T-helper 1 cell treated with Interleukin-12 subunit alpha and Interleukin-12 subunit beta and Interleukin-4 antibody, amounts not matched to agents 30 μg/mL and 1 μg/mL, for 36 hours (primary cell): ENCODE measurements at regions not wholly inside any gene's neighbourhood (a gene's known extent, or its start where the extent isn't known, plus 50 kb on each side); places are given as distances from the start of the nearest gene placed in this dataset.
"Not testable (repeated sequence)": the region's sequence is repeated elsewhere in the genome, so short reads cannot be mapped to it uniquely, and the experiment has no call there.

Source experiments
- H3K27ac Mint-ChIP-seq: one replicate; pipeline ENCODE4 v1.8.0; 2021; ENCODE audit warnings: mild to moderate bottlenecking, mixed read lengths
- H3K27me3 Mint-ChIP-seq: one replicate; pipeline ENCODE4 v1.8.0; 2021; ENCODE audit warnings: low read depth, mixed read lengths
- H3K36me3 Mint-ChIP-seq: one replicate; pipeline ENCODE4 v1.8.0; 2021; ENCODE audit warnings: low read depth, mixed read lengths
- H3K4me1 Mint-ChIP-seq: one replicate; pipeline ENCODE4 v1.8.0; 2021; ENCODE audit warnings: low read depth, mixed read lengths
- H3K4me3 Mint-ChIP-seq: one replicate; pipeline ENCODE4 v1.8.0; 2021; ENCODE audit warnings: mild to moderate bottlenecking, moderate library complexity, mixed read lengths
- H3K9me3 Mint-ChIP-seq: one replicate; pipeline ENCODE4 v1.8.0; 2021; ENCODE audit warnings: mixed read lengths

DNA sequence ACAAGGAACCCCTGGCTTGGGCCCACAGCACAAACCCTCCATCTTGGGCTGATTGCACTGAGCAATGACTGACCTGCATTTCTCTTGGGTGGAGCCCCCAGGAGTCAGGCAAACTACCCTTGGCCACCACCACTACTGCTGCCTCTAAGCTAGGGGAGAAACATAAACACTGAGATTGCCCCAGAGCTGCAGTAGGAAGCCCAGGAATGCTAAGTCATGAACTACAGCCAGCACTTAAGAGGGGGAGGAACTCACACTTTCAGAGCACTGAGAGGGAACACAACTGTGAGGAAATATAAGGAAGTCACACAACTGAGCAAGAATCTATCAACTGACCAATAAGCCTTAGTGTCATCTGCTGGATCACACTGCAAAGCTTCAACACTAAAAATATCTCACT is 111.6 kb upstream of the PPP3CA start:
- H3K27ac Mint-ChIP-seq, result no peak overlapping the region
- no peaks in the 10 kb centered on the region for H3K36me3 Mint-ChIP-seq
- peaks cover 16% of the 10 kb centered on the region for H3K9me3 Mint-ChIP-seq
- peaks cover 16% of the 10 kb centered on the region for H3K27me3 Mint-ChIP-seq
- no peaks in the 10 kb centered on the region for H3K4me1 Mint-ChIP-seq
- H3K4me3 Mint-ChIP-seq, result no peak overlapping the region

DNA sequence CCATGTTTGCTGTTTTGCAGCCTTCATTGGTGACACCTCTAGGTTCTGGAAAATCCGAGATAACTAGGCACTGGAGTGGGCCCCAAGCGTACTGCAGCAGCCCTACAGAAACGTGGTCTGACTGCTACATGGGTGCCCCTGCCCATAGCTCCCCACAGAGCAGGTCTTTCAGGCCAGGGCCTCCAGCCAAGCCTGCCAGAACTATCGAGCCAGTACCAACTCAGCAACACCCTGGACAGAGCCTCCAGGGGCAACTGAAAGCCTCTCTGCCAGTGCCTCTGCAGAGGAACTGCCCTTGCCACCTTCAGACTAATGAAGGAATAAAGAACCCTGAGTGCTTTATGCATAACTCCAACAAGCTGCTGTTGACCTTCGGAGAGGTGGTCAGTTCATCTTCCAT is 111.1 kb upstream of the PPP3CA start:
- Mint-ChIP-seq H3K27ac (no peak overlapping the region), H3K36me3 (no peaks in the 10 kb centered on the region), H3K27me3 (peaks cover 16% of the 10 kb centered on the region), H3K4me1 (no peaks in the 10 kb centered on the region), H3K9me3 (peaks cover 16% of the 10 kb centered on the region), H3K4me3 (no peak overlapping the region)

DNA sequence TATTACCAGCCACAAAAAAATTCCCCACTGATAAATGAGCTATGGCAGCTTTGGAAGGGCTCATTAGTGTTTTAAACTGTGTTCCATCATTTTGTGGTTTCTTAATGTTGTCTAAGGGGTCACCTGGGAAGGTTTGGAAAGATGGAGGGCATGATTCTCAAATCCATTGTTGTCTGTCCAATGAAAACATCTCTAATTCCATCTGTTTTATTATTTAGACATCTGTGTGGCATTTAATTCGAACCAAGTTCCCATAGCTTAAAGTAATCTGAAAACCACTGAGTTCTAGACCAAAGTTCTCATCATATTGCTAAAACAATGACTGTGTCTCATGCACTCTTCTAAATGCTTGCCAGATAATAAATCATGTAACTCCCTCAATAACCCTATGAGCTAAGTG is 103.8 kb upstream of the PPP3CA start:
- H3K4me3 Mint-ChIP-seq, result no peak overlapping the region
- peaks cover 41% of the 10 kb centered on the region for H3K27me3 Mint-ChIP-seq
- no peaks in the 10 kb centered on the region for H3K4me1 Mint-ChIP-seq
- no peaks in the 10 kb centered on the region for H3K36me3 Mint-ChIP-seq
- H3K27ac Mint-ChIP-seq, result no peak overlapping the region
- no peaks in the 10 kb centered on the region for H3K9me3 Mint-ChIP-seq

DNA sequence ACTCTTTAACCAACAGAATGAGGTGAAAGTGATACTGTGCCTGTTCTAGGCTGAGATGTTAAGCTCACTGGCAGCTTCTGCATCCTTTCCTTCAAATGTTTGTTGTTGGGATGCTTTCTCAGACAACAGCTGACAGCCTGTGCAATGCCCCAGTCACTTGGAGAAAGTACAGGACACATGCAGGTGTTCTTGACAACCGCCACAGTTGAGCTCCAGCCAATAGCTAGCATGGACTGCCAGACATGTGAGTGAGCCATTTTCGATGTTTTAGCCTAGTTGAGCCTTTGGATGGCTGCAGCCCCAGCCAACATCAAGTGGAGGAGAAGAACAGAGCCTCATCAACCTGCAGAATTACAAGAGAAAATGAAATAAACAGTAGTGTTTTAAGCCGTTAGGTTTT is 94.1 kb upstream of the PPP3CA start:
- Mint-ChIP-seq H3K27me3 (peaks cover 24% of the 10 kb centered on the region), H3K4me1 (no peaks in the 10 kb centered on the region), H3K9me3 (no peaks in the 10 kb centered on the region), H3K36me3 (no peaks in the 10 kb centered on the region), H3K4me3 (no peak overlapping the region), H3K27ac (no peak overlapping the region)

- no peak overlapping the region for H3K4me3 Mint-ChIP-seq
- H3K4me1 Mint-ChIP-seq, result no peaks in the 10 kb centered on the region
- peaks cover 13% of the 10 kb centered on the region for H3K27me3 Mint-ChIP-seq
- no peaks in the 10 kb centered on the region for H3K9me3 Mint-ChIP-seq
- H3K36me3 Mint-ChIP-seq, result no peaks in the 10 kb centered on the region
- no peak overlapping the region for H3K27ac Mint-ChIP-seq
Measured at GRCh38 chr4:101439926-101440325, 92.6 kb upstream of the PPP3CA start.

DNA sequence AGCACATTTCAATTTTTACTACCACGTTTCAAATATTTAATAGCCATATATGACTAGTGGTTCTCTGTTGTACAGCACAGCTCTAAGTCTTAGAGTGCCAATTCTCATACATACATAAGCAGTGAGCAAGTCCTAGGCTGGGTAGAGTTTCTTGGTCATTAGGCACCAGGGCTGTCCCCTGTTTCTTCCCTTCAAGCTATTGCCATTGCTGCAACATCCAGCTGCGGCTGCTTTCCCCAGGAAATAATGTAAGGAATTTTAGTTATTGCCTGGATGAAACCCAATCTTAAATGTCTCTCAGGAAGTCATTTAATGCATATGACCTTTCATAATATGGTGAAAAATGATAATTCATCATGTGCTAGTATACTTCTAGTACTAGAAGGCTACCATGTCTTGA is 74.1 kb upstream of the PPP3CA start:
- Mint-ChIP-seq H3K36me3 (peaks cover 5% of the 10 kb centered on the region), H3K4me1 (peaks cover 31% of the 10 kb centered on the region), H3K9me3 (peaks cover 9% of the 10 kb centered on the region), H3K27ac (no peak overlapping the region), H3K27me3 (peaks cover 36% of the 10 kb centered on the region), H3K4me3 (no peak overlapping the region)

- H3K27me3 Mint-ChIP-seq, result peaks cover 34% of the 10 kb centered on the region
Measured at GRCh38 chr4:101420661-101421060, 73.3 kb upstream of the PPP3CA start.

DNA sequence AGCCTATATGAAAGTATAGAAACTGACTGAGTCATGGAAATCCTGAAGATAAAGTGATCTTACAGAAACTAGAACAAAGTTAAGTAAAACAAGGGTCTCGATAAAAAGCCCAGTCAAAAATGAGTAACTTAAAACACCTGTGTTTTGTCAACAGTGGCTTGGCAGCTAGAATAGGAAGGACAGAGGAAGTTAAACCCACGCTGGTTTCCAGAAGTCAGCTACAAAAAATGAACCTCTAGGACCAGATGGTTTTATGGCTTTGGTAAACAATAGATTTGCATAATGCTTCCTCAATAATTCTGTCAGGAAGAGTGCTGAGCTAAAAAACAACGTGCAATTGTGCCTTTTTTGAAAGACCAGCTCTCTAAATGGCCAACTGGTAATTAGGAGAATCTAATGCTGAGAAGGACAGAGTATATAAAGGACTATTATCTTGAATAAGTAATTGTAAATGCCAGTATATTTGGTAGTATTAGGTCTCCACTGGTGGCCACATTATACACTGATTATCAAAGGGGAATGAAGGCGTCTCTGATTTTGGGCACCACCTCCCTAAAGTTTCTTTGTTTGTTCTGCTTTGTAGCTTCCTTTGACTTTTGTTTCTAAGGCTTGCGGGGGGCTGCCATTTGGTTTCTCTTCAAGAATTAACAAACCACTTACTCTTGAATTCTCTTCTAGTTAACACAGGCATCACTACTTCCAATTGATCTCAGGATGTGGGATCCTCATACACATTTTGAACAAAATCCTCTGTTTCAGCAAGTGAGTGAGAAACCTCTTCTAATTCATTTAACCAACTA is 72.2 kb upstream of the PPP3CA start:
- peaks cover 11% of the 10 kb centered on the region for H3K36me3 Mint-ChIP-seq
- peaks cover 28% of the 10 kb centered on the region for H3K27me3 Mint-ChIP-seq
- peak overlapping the region; percentile 45 for H3K4me3 Mint-ChIP-seq
- H3K9me3 Mint-ChIP-seq, result peaks cover 11% of the 10 kb centered on the region
- H3K4me1 Mint-ChIP-seq, result peaks cover 40% of the 10 kb centered on the region
- H3K27ac Mint-ChIP-seq, result peak overlapping the region; percentile 62

More at GRCh38 chr4:101420661-101421060, 73.3 kb upstream of the PPP3CA start:
- peaks cover 7% of the 10 kb centered on the region for H3K36me3 Mint-ChIP-seq
- peaks cover 11% of the 10 kb centered on the region for H3K9me3 Mint-ChIP-seq
- no peak overlapping the region for H3K4me3 Mint-ChIP-seq
- no peak overlapping the region for H3K27ac Mint-ChIP-seq
- H3K4me1 Mint-ChIP-seq, result peaks cover 33% of the 10 kb centered on the region

- peaks cover 43% of the 10 kb centered on the region for H3K4me1 Mint-ChIP-seq
Measured at GRCh38 chr4:101418466-101418865, 71.1 kb upstream of the PPP3CA start.

GRCh38 chr4:101418055-101418454 is 70.7 kb upstream of the PPP3CA start:
- Mint-ChIP-seq H3K4me1 (peaks cover 43% of the 10 kb centered on the region), H3K27me3 (peaks cover 22% of the 10 kb centered on the region), H3K4me3 (peak overlapping the region; percentile 67), H3K27ac (peak overlapping the region; percentile 83), H3K36me3 (peaks cover 9% of the 10 kb centered on the region), H3K9me3 (peaks cover 3% of the 10 kb centered on the region)

More at GRCh38 chr4:101418466-101418865, 71.1 kb upstream of the PPP3CA start:
- Mint-ChIP-seq H3K27me3 (peaks cover 20% of the 10 kb centered on the region), H3K9me3 (peaks cover 3% of the 10 kb centered on the region), H3K27ac (peak overlapping the region; percentile 83), H3K4me3 (peak overlapping the region; percentile 67), H3K36me3 (peaks cover 9% of the 10 kb centered on the region)

DNA sequence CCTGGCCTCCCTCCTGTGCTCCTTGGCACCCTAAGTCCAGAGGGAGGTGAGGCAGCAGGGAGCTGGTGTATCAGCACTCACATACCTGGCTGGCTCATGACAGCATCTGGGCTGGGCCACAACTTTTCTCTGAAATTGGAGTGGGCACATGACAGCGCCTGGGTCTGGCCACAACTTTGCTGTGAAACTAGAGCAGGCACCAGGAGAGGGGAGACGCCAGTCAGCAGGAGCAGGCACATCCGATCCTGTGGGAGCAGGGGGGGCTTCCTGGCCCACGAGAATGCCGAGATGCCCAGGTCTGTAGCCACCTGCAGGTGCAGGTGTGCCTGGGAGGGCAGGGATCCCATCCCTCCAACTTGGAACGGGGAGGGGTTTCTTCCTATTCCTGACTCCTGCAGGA is 69.7 kb upstream of the PPP3CA start:
- Mint-ChIP-seq H3K9me3 (peaks cover 7% of the 10 kb centered on the region), H3K4me1 (peaks cover 43% of the 10 kb centered on the region), H3K36me3 (peaks cover 12% of the 10 kb centered on the region), H3K27ac (no peak overlapping the region), H3K4me3 (no peak overlapping the region), H3K27me3 (peaks cover 26% of the 10 kb centered on the region)

DNA sequence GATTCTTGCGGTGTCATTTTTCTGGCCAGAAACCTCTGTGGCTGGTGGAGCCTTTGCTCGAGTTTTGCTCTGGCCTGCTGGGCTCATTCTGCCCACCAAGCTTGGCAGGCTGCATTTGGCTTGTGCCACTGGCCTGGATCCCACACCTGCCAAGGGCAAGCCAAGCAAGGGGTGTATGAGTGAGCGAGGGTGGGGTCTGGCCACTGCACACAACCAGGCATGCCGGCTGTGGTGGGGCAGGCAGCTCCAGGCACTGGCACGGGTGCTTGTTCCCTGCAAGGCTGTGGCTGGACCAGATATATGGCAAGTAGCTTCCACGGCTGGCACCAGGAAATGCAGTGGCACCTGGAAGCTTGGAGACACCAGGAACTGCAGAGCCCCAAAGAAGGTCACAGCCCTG is 68.6 kb upstream of the PPP3CA start:
- H3K4me1 Mint-ChIP-seq, result peaks cover 45% of the 10 kb centered on the region
- peaks cover 12% of the 10 kb centered on the region for H3K36me3 Mint-ChIP-seq
- H3K9me3 Mint-ChIP-seq, result peaks cover 7% of the 10 kb centered on the region
- no peak overlapping the region for H3K4me3 Mint-ChIP-seq
- H3K27ac Mint-ChIP-seq, result no peak overlapping the region
- peaks cover 26% of the 10 kb centered on the region for H3K27me3 Mint-ChIP-seq

DNA sequence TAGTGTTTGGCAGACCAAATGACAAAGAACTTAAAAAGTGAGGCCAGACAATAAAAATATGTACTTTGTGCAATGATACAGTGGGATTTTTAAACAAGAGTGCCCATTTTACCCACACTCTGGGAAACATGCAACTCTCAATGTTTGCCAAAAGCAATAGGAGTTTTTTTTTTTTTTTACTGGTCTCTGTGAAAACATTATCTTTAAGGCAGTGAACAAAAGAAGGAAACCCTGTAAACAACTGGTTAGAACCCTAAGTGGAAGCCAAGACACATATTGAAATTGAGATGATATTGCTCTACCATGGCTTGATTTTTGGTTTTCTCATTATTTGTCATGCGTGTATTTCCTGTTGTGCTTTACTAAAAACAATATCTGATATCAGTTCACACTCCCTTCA is 67.2 kb upstream of the PPP3CA start:
- Mint-ChIP-seq H3K27me3 (peaks cover 17% of the 10 kb centered on the region), H3K9me3 (peaks cover 7% of the 10 kb centered on the region), H3K27ac (no peak overlapping the region), H3K4me1 (peaks cover 34% of the 10 kb centered on the region), H3K4me3 (no peak overlapping the region), H3K36me3 (peaks cover 12% of the 10 kb centered on the region)

DNA sequence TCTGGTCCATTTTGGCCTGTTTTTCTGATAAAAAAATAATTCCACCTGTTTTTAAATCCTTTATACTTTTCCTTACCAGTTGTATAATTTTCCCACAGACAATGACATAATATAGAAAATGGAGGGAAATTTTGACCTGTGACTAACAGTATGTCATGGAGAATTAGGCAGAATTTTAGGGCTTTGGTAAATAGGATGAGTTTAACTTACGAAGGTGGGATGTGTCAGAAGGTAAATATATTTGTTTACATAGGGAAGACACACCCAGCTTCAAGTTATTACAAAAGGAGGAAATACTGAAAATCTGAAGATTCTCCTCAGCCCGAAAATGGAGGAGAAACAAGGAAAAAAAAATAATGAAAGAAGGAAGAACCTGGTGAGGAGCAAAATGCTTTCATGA is 64.6 kb upstream of the PPP3CA start:
- Mint-ChIP-seq H3K9me3 (peaks cover 7% of the 10 kb centered on the region), H3K27ac (no peak overlapping the region), H3K4me3 (no peak overlapping the region), H3K36me3 (peaks cover 12% of the 10 kb centered on the region), H3K4me1 (peaks cover 16% of the 10 kb centered on the region), H3K27me3 (peaks cover 32% of the 10 kb centered on the region)

GRCh38 chr4:101411281-101411910 is 64.1 kb upstream of the PPP3CA start:
- H3K9me3 Mint-ChIP-seq, H3K27ac Mint-ChIP-seq, H3K4me3 Mint-ChIP-seq: not testable (repeated sequence)
- H3K27me3 Mint-ChIP-seq, result peaks cover 31% of the 10 kb centered on the region
- H3K36me3 Mint-ChIP-seq, result peaks cover 10% of the 10 kb centered on the region
- H3K4me1 Mint-ChIP-seq, result peaks cover 14% of the 10 kb centered on the region
